ENCODE measurements at regions not wholly inside any gene's neighbourhood (a gene's known extent, or its start where the extent isn't known, plus 50 kb on each side); places are given as distances from the start of the nearest gene placed in this dataset.

DNA sequence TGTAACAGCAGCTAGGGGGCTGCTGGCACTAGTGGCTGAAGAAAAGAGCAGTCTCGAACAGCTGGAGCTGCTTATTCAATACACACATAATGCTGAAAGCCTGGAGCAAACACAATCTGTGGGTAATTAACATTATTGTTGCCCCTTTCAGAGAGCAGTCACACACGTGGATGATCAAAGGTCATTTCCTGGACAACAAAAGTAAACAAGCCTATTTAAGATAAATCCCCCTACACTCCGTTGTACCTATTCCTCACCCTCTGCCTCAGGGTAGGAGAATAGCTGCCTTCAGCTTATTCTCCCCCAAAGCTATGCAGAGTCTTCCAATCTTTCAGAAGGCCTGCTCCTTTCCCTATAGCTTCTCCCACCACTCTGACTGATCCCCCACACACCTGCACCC is 803.9 kb downstream of the C4orf33 start:
- DNase-seq = no peak

DNA sequence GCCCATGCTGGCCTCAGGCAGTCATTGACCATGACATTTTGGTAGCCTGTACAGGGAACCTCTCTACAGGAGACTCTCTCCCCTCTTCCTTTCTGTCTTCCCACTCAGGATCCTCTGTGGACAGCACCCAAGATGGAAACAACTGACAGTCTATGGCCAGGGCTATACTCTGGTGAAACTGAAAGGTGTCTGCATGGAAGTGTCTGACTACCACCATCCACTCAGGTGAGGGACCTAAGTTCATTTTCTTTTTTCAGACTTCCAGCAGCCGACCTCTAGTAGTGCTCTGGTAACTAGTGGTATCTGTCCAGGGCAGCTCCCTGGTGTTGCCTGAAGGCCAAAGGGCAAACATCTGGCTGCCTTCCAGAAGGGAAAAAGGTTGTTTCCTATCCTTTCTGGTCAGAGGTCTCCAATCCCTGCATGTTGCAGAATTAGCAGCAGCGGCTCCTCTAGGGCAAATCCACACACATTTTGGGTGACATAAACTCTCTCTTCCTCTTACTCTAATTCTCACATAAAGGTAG is 804.5 kb downstream of the C4orf33 start:
- no peak for DNase-seq

GRCh38 chr4:129901205-129901604 is 805.3 kb downstream of the C4orf33 start:
- DNase-seq = no peak

DNA sequence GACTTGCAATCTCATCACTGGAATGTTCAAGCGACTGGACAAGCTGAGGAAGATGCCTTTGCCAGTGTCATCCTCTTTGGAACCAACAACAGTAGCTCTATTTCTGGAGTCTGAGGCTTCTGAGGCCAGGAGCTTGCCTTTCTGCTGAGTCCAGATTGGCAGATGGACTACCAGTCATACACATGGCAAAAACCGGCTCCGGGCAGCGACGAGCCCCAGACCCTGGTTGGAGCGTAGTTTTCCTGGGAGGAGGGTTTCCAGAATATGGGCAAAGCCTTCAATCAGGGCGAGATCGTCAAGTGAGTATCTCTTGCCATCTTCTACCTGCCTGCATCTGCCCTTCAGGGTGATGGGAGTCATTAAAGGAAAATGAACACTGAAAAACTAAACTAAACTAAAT is 807.9 kb downstream of the C4orf33 start:
- no peak for DNase-seq

GRCh38 chr4:129905256-129905655 is 809.3 kb downstream of the C4orf33 start:
- no peak for DNase-seq

- DNase-seq = no peak
Observed at GRCh38 chr4:129908117-129908516, 812.2 kb downstream of the C4orf33 start.

DNA sequence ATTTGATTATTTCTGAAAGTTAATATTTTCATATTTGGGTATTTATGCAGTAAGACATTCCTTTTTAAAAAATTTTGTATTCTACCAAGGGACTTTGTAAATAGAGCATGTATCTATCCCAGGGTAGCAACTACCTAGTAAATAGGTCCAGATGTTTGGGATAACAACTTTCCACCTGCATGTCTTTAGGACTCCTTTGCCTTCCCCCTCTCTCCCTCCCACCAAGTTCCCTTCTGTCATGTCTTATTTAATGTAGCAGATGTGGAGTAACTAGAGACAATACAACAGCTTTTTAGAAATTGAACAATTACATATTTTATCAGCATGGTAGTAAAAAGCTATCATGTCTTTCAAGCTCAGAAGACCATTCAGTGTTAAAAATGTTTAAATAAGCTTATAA is 821.0 kb downstream of the C4orf33 start:
- no peak for DNase-seq

DNA sequence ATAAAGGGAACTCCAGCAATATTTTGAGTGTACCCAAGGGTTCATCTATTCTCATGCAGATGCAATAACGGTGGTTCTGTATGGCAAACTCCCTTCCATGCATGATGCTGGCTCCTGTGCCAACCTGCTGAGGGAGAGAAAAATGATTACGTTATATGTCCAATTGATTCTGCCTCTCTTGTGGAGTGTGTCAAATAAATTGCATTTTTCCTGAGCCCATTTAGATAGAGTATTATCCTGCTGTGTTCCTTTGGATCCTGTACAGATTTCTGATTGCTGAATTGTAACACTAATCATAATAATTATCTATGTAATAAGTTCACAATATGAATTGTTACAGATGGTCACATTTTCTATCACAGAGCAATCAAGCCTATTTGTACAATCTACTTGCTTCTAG is 821.7 kb downstream of the C4orf33 start:
- no peak for DNase-seq

GRCh38 chr4:129926936-129927335 is 831.0 kb downstream of the C4orf33 start:
- DNase-seq = peak; percentile 6

GRCh38 chr4:129929052-129929451 is 833.1 kb downstream of the C4orf33 start:
- no peak for DNase-seq

GRCh38 chr4:129929984-129930383 is 834.0 kb downstream of the C4orf33 start:
- no peak for DNase-seq

DNA sequence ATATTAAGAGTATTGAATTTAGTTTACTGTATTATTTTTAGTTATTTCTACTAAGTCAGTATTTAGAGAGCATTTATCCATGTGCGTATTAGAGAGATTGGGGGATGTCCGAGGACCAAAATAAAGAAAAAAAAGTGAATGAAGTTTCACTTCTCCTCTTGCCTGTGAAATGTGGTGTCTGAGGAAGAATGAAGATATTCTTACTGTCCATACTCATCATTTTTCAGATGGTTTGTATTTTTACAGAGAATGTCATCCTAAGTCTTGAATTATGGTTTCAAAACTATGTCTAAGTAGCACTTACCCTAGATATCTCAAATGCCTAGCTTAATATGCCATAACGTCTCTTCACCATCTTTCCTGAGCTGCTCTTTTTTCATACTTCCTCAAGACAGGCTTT is 854.3 kb downstream of the C4orf33 start:
- DNase-seq = no peak

DNA sequence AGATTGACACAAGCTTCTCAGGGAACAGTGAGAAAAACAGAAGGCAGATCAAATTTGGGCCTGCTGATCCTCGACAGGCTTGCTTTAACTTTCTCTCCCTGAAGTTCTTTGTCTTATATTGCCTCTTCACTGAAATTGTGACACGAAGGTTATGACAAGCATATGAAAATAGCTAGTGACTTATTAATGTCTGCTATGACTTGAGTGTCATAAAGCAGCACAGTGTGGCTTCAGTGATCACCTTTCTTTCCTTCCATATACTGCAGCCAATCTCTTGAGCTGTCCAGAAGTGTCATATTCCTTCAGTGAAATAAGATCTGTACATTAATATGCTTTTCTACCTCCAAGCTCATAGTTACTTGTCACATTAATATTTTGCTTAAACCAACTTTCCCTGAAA is 870.2 kb downstream of the C4orf33 start:
- DNase-seq = no peak

- no peak for DNase-seq
Observed at GRCh38 chr4:129968366-129968765, 872.4 kb downstream of the C4orf33 start.

DNA sequence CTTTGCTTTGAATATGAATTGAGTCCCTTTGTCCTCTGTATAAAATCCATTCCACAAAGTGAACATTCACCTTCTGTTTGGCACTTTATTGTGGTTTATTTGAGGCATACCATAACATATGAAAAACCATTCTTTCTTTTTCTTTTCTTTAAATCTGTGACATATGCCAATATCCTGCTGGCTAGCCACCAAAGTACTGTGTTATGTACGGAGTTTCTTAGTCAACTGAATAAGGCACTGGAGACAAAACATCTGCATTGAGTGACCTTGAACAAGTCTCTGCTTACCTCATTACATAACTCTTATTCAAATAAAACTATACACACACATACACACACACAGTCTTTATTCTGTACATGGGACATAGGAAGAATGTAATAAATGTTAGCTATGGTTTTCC is 872.8 kb downstream of the C4orf33 start:
- DNase-seq = no peak

DNA sequence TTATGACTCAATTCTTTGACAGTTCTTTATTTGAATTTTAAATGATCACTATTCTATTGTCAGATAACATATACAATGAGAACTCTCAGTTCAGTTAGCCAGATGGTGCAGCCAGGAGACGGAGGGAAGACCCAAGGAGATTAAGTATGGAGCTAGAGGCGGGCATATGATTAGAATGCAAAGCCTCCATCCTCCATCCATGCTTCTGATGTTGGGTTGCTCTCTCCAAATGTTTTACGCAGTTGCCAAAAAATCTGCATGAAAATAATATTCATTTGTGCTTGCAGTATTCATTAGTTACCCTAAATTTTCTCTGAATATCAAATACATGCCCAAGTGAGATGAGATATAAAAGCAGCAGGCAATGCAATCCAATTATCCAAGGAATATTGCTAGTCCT is 874.8 kb downstream of the C4orf33 start:
- no peak for DNase-seq

GRCh38 chr4:129971419-129971818 is 875.5 kb downstream of the C4orf33 start:
- no peak for DNase-seq

- DNase-seq = no peak
Observed at GRCh38 chr4:129972257-129972656, 876.3 kb downstream of the C4orf33 start.

DNA sequence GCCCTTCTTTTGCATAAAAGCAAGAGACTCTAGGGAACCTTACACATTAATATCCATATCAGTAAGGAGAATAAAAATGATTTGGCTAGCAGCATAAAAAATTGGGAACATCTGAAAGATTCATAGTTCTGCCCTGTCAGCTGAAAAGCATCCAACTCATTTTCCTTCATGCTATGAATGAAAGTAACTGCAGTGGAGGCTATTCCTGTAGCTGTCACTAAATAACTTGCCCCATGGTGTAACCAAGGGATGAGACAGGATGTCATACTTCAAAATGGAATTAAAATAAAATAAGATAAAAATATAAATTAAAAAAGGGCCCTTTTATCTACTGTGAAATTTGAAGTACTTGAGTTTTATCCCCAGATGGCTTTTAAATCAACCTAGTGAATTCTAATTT is 878.8 kb downstream of the C4orf33 start:
- DNase-seq = no peak

- DNase-seq = no peak
Observed at GRCh38 chr4:129978315-129978714, 882.4 kb downstream of the C4orf33 start.

GRCh38 chr4:129988957-129989356 is 893.0 kb downstream of the C4orf33 start:
- no peak for DNase-seq

GRCh38 chr4:129994715-129995114 is 898.8 kb downstream of the C4orf33 start:
- no peak for DNase-seq

GRCh38 chr4:129998436-129999150 is 902.6 kb downstream of the C4orf33 start:
- DNase-seq = no peak

- no peak for DNase-seq
Observed at GRCh38 chr4:129999156-129999555, 903.2 kb downstream of the C4orf33 start.
